CD4-positive, alpha-beta T cell (primary cell): ENCODE measurements at regions not wholly inside any gene's neighbourhood (a gene's known extent, or its start where the extent isn't known, plus 50 kb on each side); places are given as distances from the start of the nearest gene placed in this dataset.

Experiments
- ATAC-seq: fragments of 200-7000 bp; cut with Tn5 transposase; one replicate; pipeline ENCODE4 v1.10.0; 2022; ENCODE audit warnings: mild to moderate bottlenecking; ENCODE audit not compliant: poor library complexity
- CTCF ChIA-PET: fragments of 350-600 bp; sonication (Branson Sonifier 250); formaldehyde crosslinking; loops from one replicate; lab custom pipeline; 2021; ENCODE audit warnings: antibody characterized with exemption, inconsistent platforms; lab: Charles Lee
- POLR2A ChIA-PET: fragments of 350-600 bp; sonication (Branson Sonifier 250); formaldehyde crosslinking; loops from one replicate; lab custom pipeline; 2021; ENCODE audit warnings: antibody characterized with exemption, inconsistent platforms; lab: Charles Lee
- DNase-seq, 14 experiments: peaks; one replicate each; pipeline ENCODE4 v3.0.0-alpha.2; 2013 to 2020; ENCODE audit warnings: mixed read lengths in 2 of 14
- H3K27ac ChIP-seq, 2 donors: one replicate each; pipeline versions ENCODE4 v1.5.1 to v1.7.0; 2013; ENCODE audit warnings: low read length in 2 of 2, low read depth in 1 of 2, mild to moderate bottlenecking in 1 of 2
- H3K27me3 ChIP-seq, 2 experiments: 1 replicate in 1 of 2; 2 replicates in 1 of 2; pipeline versions ENCODE4 v1.6.1 to v1.7.0; 2013; ENCODE audit warnings: low read length in 2 of 2, control low read depth in 1 of 2, mild to moderate bottlenecking in 1 of 2, moderate library complexity in 1 of 2; ENCODE audit not compliant: insufficient read depth in 2 of 2, control insufficient read depth in 1 of 2
- H3K36me3 ChIP-seq: one replicate; pipeline ENCODE4 v1.6.1; 2013; ENCODE audit warnings: low read length, control low read depth; ENCODE audit not compliant: insufficient read depth
- H3K4me1 ChIP-seq: one replicate; pipeline ENCODE4 v1.6.1; 2013; ENCODE audit warnings: low read length, control low read depth; ENCODE audit not compliant: insufficient read depth
- H3K4me3 ChIP-seq: one replicate; pipeline ENCODE4 v1.5.1; 2013; ENCODE audit warnings: mild to moderate bottlenecking, low read length, moderate library complexity
- H3K9me3 ChIP-seq, 2 experiments: 1 replicate in 1 of 2; 2 replicates in 1 of 2; pipeline versions ENCODE4 v1.6.1 to v1.7.0; 2013; ENCODE audit warnings: low read length in 2 of 2, mild to moderate bottlenecking in 2 of 2, control low read depth in 1 of 2, moderate library complexity in 1 of 2; ENCODE audit not compliant: control insufficient read depth in 1 of 2, insufficient read depth in 1 of 2
- H3K27ac Mint-ChIP-seq: one replicate; pipeline ENCODE4 v1.8.0; 2020; ENCODE audit warnings: mixed read lengths
- H3K27me3 Mint-ChIP-seq: one replicate; pipeline ENCODE4 v1.8.0; 2021; ENCODE audit warnings: mixed read lengths
- H3K36me3 Mint-ChIP-seq: one replicate; pipeline ENCODE4 v1.8.0; 2021; ENCODE audit warnings: low read depth, mixed read lengths
- H3K4me1 Mint-ChIP-seq: one replicate; pipeline ENCODE4 v1.8.0; 2021; ENCODE audit warnings: low read depth, mixed read lengths
- H3K4me3 Mint-ChIP-seq: one replicate; pipeline ENCODE4 v1.8.0; 2020; ENCODE audit warnings: mild to moderate bottlenecking, mixed read lengths
- H3K9me3 Mint-ChIP-seq: one replicate; pipeline ENCODE4 v1.8.0; 2020; ENCODE audit warnings: mixed read lengths
- CTCF ChIP-seq: fragments of 200-600 bp; IDR thresholded peaks from one replicate; pipeline ENCODE4 v1.8.0; 2022; ENCODE audit warnings: antibody characterized with exemption, mild to moderate bottlenecking
- intact Hi-C, 2 experiments: fragments of 100-400 bp; cut with DNase I in 1 of 2; cut with micrococcal nuclease in 1 of 2; formaldehyde crosslinking; loops; one replicate each; pipeline versions ENCODE4 v1.15.1 to v1.9.0; 2023 to 2025; cut with DNase I, micrococcal nuclease

GRCh38 chr9:103867886-103868285 is 226.2 kb upstream of the SMC2 start:
- Mint-ChIP-seq H3K9me3 (no peaks in the 10 kb centered on the region), H3K27ac (no peak overlapping the region), H3K36me3 (no peaks in the 10 kb centered on the region), H3K4me1 (no peaks in the 10 kb centered on the region), H3K4me3 (no peak overlapping the region), H3K27me3 (no peaks in the 10 kb centered on the region)
- ChIA-PET CTCF (no interaction called here), POLR2A (no interaction called here)
- ATAC-seq, result no peak
- Histone ChIP-seq H3K4me1 (no peaks in the 10 kb centered on the region), H3K27ac (no peak overlapping the region), H3K27me3 (no peaks in the 10 kb centered on the region), H3K9me3 (peaks cover 0 to 3% of the 10 kb centered on the region in 2 experiments), H3K36me3 (no peaks in the 10 kb centered on the region), H3K4me3 (no peak overlapping the region)
- TF ChIP-seq CTCF, result no peak
- intact Hi-C loops, result no loop called here
- DNase-seq, result no peak

GRCh38 chr9:103872811-103873210 is 221.3 kb upstream of the SMC2 start:
- Histone ChIP-seq H3K27ac (no peak overlapping the region), H3K4me1 (no peaks in the 10 kb centered on the region), H3K27me3 (no peaks in the 10 kb centered on the region), H3K36me3 (no peaks in the 10 kb centered on the region), H3K4me3 (no peak overlapping the region), H3K9me3 (peaks cover 0 to 4% of the 10 kb centered on the region in 2 experiments)
- ChIA-PET POLR2A (no interaction called here), CTCF (no interaction called here)
- DNase-seq, result no peak
- Mint-ChIP-seq H3K27ac (no peak overlapping the region), H3K4me1 (no peaks in the 10 kb centered on the region), H3K9me3 (no peaks in the 10 kb centered on the region), H3K27me3 (no peaks in the 10 kb centered on the region), H3K4me3 (no peak overlapping the region), H3K36me3 (no peaks in the 10 kb centered on the region)
- ATAC-seq, result no peak
- intact Hi-C loops, result no loop called here
- TF ChIP-seq CTCF, result no peak

- H3K4me3 ChIP-seq, result no peak overlapping the region
- no peaks in the 10 kb centered on the region for H3K36me3 ChIP-seq
- no peaks in the 10 kb centered on the region for H3K9me3 Mint-ChIP-seq
- intact Hi-C loops, result no loop called here
- CTCF ChIA-PET, result no interaction called here
- no peak for TF ChIP-seq CTCF
- H3K4me1 Mint-ChIP-seq, result no peaks in the 10 kb centered on the region
- no peaks in the 10 kb centered on the region for H3K4me1 ChIP-seq
- no peak for ATAC-seq
- no peak for DNase-seq
- no peaks in the 10 kb centered on the region for H3K9me3 ChIP-seq
- no peaks in the 10 kb centered on the region for H3K27me3 ChIP-seq
- no peak overlapping the region for H3K27ac Mint-ChIP-seq
- no peak overlapping the region for H3K4me3 Mint-ChIP-seq
- POLR2A ChIA-PET, result no interaction called here
- H3K27me3 Mint-ChIP-seq, result no peaks in the 10 kb centered on the region
- H3K36me3 Mint-ChIP-seq, result no peaks in the 10 kb centered on the region
- no peak overlapping the region for H3K27ac ChIP-seq
Observed at GRCh38 chr9:103881419-103881818, 212.7 kb upstream of the SMC2 start.
